Coronary artery (tissue), 2 donors: ENCODE measurements at regions not wholly inside any gene's neighbourhood (a gene's known extent, or its start where the extent isn't known, plus 50 kb on each side); places are given as distances from the start of the nearest gene placed in this dataset.
"Not testable (repeated sequence)": the region's sequence is repeated elsewhere in the genome, so short reads cannot be mapped to it uniquely, and the experiment has no call there.

Experiments
- DNase-seq: peaks from one replicate; pipeline ENCODE4 v3.0.0-alpha.2; 2017; ENCODE audit warnings: low spot score
- H3K27ac ChIP-seq, 2 donors: fragments of 200-600 bp; sonication (generic); one replicate each; pipeline ENCODE4 v1.5.1; 2016 to 2019
- H3K4me3 ChIP-seq: fragments of 200-600 bp; sonication (generic); 2 replicates; pipeline ENCODE4 v1.5.1; 2016; ENCODE audit warnings: mild to moderate bottlenecking, moderate library complexity
- TF ChIP-seq, protein P1 (sequence below): fragments of 200-600 bp; sonication (generic); IDR thresholded peaks from one replicate; pipeline ENCODE4 v1.5.1; 2019; ENCODE audit warnings: antibody characterized with exemption

DNA sequence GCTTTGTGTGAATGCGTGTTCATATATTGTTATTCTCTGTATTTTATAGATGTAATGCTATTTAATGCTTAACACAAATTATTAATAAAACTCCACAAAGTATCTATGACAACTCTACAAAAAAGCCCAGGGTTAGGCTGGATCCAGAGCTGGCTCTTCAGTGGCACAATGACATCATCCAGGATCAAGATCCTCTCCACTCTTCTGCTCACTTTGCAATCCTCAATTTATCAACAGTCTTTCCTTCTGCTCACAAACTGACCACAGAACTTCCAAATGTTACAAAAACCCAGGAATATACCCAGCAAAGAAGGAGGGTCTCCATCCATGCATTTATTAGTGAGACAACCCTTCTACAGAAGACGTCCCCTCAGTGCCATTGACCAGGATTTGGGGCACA lies 132.3 kb downstream of the HNRNPD start:
- Histone ChIP-seq H3K27ac (no peak overlapping the region), H3K4me3 (no peak overlapping the region)
- TF ChIP-seq, protein P1, sequence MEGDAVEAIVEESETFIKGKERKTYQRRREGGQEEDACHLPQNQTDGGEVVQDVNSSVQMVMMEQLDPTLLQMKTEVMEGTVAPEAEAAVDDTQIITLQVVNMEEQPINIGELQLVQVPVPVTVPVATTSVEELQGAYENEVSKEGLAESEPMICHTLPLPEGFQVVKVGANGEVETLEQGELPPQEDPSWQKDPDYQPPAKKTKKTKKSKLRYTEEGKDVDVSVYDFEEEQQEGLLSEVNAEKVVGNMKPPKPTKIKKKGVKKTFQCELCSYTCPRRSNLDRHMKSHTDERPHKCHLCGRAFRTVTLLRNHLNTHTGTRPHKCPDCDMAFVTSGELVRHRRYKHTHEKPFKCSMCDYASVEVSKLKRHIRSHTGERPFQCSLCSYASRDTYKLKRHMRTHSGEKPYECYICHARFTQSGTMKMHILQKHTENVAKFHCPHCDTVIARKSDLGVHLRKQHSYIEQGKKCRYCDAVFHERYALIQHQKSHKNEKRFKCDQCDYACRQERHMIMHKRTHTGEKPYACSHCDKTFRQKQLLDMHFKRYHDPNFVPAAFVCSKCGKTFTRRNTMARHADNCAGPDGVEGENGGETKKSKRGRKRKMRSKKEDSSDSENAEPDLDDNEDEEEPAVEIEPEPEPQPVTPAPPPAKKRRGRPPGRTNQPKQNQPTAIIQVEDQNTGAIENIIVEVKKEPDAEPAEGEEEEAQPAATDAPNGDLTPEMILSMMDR = no peak
- no peak for DNase-seq

DNA sequence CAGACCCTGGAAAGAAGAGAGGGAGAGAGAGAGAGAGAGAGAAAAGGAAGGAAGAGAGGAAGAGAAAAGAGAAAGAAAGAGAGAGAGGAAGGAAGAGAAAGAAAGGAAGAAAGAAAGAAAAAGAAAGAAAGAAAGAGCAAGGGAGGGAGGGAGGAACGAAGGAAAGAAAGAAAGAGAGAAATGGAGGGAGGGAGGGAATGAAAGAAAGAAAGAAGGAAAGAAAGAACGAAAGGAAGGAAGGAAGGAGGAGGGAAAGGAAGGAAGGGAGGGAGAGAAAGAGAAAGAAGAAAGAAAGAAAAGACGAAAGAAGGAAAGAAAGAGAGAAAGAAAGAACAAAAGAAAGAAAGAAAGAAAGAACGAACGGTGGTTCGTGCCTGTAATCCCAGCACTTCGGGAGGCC lies 133.4 kb downstream of the HNRNPD start:
- TF ChIP-seq, protein P1 = no peak
- Histone ChIP-seq H3K27ac (no peak overlapping the region), H3K4me3 (no peak overlapping the region)
- DNase-seq = no peak

DNA sequence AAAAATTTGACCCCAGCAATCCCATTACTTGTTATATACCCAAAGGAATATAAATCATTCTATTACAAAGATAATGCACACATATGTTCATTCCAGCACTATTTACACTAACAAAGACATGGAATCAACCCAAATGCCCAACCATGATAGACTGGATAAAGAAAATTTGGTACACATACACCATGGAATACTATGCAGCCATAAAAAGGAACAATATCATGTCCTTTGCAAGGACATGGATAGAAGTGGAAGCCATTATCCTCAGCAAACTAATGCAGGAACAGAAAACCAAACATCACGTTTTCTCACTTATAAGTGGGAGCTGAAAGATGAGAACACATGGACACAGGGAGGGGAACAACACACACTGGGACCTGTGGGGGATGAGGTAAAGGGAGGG lies 136.6 kb downstream of the HNRNPD start:
- H3K4me3 ChIP-seq, DNase-seq, H3K27ac ChIP-seq: not testable (repeated sequence)

DNA sequence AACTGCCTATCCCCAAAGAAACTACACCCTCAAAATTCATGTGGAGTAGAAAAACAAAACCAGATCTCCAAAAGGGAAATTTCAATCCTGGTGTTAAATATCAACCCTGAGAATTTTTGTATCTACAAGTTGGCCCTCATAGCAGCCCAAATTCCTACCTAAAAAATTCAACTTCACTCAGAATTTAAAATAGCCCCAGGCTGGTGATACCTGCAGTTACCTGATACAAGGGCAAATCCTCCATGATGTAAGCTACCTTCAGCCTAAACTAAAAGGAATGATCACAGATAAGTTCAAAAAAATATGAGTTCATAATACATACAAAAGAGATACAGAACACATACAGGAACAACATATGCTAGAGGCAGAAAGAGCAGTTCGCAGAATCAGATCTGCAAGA lies 138.4 kb downstream of the HNRNPD start:
- H3K4me3 ChIP-seq = no peak overlapping the region
- no peak for DNase-seq
- no peak overlapping the region for H3K27ac ChIP-seq
- TF ChIP-seq, protein P1 = no peak

DNA sequence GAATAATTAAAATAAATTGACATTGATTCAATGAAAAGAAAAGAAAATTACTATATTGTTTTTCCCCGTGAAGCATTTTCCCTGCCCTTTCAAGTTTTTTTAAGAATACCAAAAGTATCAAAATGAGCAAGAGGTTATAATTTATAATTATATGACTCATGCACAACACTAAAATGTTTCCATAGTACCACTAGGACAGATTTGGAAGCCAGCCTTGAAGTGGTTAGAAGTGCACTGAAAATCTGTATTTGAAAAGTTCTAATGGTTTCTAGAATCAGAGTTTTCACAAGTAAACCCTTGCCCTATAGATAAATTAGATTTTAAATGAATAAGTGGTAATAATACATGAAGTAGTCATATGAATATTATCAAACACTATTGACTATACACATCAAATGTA lies 140.9 kb downstream of the HNRNPD start:
- TF ChIP-seq, protein P1 = no peak
- Histone ChIP-seq H3K27ac (no peak overlapping the region), H3K4me3 (no peak overlapping the region)
- no peak for DNase-seq

DNA sequence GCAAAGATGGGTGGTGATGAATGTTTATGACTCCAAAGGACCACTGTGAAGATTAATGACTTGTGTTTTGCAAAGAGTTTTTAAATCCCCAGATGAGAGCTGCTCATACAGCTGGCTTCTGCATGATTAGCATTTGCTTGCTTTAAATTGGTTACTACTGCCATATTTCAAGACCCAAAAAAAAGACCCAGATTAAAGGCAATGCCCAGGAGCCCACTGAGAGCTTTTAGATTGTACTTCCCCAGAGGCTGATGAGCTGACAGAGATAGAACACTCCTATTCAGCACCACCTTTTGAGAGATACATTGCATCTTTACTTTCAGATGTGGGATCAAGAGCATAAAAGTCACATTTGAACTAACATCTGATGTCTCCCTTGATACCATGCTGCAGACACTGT lies 142.0 kb downstream of the HNRNPD start:
- no peak overlapping the region for H3K4me3 ChIP-seq
- TF ChIP-seq, protein P1 = no peak
- H3K27ac ChIP-seq = no peak overlapping the region
- DNase-seq = no peak

DNA sequence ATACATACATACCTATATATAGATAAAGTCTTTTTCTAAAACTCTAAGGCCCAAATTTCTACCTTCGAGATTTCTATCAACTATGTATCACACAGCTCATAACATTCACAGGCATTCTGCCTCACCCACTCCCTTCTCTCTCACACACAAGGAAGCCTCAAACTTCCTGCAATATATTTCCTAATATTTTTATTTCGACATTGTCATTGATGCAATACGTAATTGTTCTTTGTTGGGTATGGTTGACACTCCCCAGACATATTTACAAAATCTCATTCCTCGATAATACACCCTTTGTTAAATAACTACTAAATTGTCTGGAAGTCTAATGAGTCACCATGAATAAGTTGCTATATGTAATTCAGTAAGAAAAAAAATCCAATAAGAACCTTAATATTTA lies 143.5 kb downstream of the HNRNPD start:
- DNase-seq = no peak
- Histone ChIP-seq H3K4me3 (no peak overlapping the region), H3K27ac (no peak overlapping the region)
- TF ChIP-seq, protein P1 = no peak

DNA sequence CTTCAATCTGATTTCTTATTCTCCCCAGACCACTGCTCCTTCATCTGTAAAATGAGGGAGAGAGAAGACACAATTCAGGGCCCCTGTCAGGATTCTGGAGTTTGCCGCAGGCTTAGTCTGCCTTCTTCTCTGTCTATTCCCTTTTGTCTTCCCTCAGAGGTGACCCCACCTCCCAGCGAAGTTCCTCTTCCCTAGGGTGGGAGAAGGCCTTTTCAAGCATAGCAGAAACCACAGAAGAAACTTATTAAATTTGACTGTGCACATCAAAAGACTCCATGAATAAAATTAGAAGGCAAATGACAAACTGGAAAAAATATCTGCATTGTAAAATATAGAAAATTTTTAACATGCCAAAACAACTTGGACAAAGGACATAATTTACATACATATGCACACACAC lies 148.8 kb downstream of the HNRNPD start:
- no peak overlapping the region for H3K27ac ChIP-seq
- no peak overlapping the region for H3K4me3 ChIP-seq
- no peak for DNase-seq
- TF ChIP-seq, protein P1 = no peak
